GM19463 (cell line): ENCODE measurements at regions not wholly inside any gene's neighbourhood (a gene's known extent, or its start where the extent isn't known, plus 50 kb on each side); places are given as distances from the start of the nearest gene placed in this dataset.

Source experiments
- ATAC-seq: cut with Tn5 transposase; IDR thresholded peaks from one replicate; pipeline ENCODE4 v1.9.1; 2021; ENCODE audit warnings: mild to moderate bottlenecking, moderate library complexity; ENCODE audit not compliant: unreplicated experiment

DNA sequence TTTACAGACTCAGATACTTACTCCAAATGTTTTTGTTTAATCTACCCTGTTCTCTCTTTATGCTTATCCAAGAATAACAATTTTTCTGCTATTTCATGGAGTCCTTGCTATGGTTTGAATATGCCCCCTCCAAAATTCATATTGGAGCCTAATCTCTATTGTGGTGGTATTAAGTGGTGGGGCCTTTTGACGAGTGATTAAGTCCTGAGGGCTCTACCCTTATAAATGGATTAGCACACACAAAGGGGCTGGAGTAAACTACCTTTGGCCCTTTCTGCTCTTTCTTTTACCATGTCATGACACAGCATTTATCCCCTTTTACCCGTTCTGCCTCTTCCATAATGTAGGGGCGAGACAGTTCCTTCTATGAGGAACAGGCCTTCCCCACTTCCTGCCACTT is 285.5 kb downstream of the GASK1B start:
- no peak for ATAC-seq

GRCh38 chr4:157886645-157887044 is 286.2 kb downstream of the GASK1B start:
- no peak for ATAC-seq

- ATAC-seq, result no peak
Measured at GRCh38 chr4:157885811-157886210, 287.0 kb downstream of the GASK1B start.

DNA sequence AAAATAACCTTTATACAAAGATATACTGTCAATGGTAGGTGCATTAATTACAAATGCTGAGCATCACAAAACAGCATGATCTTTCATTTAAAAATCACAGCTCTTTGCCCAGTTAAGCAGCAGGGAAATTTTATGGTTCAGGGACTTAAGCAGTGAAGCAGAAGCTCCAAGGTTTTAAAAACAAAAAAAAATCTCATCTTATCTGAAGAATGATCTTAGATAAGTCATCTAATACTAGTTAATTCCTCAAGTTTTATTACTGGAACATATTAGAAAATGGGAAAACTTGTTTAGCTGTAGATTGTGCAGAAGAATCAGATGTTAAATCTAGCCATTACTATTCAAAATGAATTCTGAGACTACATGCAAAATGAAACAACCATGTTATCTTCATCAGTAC is 289.9 kb downstream of the GASK1B start:
- no peak for ATAC-seq

DNA sequence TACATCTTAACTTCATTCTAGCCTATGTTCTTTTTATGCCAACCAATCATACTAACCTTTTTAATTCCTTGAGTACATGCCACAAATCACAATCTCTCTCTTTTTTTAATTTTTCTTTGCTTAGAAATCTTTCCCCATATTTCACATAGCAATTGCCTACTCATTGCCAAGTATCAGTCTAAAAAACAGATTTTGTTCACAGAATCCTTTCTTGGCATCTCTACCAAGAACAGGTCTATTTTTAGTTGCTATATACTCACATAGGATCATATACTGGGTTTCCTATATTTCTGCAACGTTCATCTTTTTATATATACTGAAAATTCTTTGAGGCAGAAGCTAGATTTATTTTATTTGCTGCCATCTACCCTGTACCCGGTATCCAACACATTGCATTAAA is 292.1 kb downstream of the GASK1B start:
- ATAC-seq, result no peak

GRCh38 chr4:157854819-157855218 is 318.0 kb downstream of the GASK1B start:
- no peak for ATAC-seq

GRCh38 chr4:157840648-157841047 is 332.2 kb downstream of the GASK1B start:
- no peak for ATAC-seq

DNA sequence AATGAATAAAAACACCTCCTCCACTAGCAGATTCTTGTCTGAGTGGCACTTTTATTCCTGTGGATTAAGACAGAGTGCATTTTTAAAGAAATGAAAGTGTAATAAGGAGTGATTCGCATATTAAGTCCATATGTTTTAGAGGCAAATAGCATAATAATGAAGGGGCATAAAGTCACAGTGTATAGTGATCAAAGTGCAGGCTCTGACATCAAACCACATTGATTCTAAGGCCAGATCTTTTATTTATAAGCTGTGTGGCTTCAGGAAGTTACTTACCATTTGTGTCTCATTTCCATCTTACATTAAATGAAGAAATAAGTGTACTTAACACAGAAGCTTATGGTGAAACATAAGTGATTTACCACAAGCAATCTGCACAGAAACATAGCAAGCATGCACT is 332.8 kb downstream of the GASK1B start:
- ATAC-seq, result no peak

GRCh38 chr4:157838366-157838765 is 334.5 kb downstream of the GASK1B start:
- ATAC-seq, result no peak

DNA sequence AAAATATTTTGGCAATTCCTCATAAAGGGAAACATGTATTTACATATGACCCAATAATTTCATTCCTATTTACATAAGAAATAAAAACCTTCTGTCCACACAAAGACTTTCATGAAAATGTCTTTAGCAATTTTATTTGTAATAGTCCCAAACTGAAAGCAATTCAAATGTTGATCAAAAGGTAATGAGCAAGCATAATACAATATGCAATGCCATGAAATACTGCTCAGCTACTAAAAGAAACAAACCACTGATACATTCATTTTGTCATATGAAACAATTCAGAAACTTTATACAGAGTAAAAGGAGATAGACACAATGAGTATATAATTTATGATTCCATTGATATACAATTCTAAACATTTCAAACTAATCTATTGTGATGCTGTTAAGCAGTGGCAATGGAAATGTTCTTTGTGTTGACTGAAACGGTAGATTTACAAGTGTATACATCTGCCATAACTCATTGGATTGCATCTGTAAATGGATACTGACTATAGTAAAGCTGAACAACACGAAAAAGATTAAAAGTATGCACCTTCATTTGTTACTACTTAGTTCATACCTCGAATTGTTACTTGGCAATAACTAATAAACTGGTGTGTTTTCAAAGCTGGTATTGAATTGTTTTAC is 335.6 kb downstream of the GASK1B start:
- ATAC-seq, result no peak

DNA sequence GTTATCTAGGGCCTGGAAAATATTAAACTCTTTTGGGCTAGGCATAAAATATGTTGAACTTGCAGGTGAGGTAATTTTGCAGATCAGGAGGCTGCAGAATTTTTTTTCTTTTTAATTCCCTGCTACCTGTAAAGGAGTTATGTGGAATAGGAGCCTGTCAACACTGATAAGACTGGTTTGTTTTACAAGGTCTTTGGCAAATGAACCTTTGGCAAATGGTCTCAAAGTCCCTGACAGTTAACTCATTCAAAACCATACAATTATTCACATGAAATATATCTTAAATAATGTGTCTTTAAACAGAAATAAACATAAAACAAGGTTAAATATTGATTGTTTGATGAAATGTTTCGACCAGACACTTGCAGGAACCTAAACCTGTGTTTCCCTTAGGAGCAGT is 340.2 kb downstream of the GASK1B start:
- ATAC-seq, result no peak

DNA sequence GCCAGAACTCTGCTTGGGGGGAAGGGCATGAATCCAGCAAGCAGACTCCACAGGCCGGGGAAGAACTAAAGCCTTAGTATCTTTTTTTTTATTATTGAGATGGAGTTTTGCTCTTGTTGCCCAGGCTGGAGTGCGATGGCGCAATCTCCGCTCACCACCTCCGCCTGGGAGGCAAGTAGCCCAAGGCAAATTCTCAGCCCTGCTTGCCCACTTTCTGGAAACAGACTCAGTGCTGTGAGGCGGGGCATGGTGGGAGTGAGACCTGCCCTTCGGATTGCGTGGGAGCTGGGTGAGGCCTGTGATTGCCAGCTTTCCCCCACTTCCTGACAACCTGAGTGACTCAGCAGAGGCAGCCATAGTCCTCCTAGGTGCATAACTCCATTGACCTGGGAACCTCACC is 348.8 kb downstream of the GASK1B start:
- no peak for ATAC-seq

- no peak for ATAC-seq
Measured at GRCh38 chr4:157821814-157822213, 351.0 kb downstream of the GASK1B start.

GRCh38 chr4:157819693-157820464 is 352.9 kb downstream of the GASK1B start:
- no peak for ATAC-seq

DNA sequence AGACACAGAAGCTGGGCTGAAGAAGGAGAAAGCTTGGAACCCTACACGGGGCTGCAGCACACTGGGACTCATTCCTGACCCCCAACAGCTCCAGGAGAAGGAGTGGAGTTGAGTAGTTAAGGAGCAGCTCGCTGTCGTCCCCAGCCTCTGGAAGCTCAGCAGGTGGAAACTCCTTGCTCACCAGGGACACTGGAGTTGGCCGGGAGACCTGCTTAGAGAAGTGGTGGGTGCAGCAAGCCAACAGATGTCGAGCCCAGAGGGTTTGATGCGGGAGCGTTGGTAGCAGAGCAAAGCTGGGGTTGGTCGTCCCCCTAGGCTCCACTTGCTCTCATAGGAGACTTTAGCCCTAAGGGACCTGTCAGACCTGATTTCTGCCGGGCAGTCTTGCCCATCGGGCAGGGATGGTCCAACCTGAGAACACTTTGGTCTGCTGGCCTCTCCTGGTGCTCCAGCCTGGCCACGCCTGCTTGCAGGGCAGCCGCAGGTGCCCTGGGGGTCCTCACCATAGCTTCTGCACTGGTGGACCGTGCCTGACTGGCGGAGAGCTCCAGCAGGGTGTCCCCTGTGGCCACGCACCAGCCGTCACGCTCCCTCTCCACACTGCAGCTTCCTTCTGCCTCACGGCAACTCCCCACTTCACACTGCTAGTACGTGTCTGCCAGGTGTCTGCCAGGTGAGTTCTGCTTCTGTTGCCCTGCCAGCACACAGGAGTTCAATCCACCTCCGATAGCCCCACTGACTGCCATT is 353.7 kb downstream of the GASK1B start:
- ATAC-seq, result no peak

GRCh38 chr4:157810137-157810774 is 362.6 kb downstream of the GASK1B start:
- ATAC-seq, result no peak

DNA sequence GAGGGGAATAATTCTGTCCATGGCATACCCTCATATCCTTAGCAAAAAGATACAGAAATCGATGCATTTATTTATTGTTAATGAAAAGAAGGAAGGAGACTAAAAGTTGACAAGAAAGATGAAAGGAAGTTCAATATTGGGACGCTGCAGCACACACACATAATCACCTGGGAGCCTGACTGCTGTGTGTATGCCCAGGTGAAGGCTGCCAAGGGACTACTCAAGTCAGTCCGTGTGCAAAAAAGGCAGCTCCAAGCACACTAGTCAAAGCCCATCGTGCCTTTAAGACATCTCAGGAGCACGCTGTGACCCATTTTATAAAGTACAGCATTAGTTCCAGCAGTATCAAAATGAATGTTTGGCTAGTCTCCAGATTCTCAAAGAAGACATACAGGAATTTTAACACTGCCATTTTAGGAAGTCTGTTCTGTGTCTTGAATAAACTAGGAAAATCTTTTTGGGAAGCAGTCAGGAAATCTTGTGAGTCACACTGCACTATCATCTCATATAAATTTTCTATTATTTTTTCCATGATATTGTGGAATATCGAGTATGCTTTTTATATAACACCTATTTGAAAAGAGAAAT is 363.9 kb downstream of the GASK1B start:
- no peak for ATAC-seq

GRCh38 chr4:157806184-157806583 is 366.6 kb downstream of the GASK1B start:
- no peak for ATAC-seq

DNA sequence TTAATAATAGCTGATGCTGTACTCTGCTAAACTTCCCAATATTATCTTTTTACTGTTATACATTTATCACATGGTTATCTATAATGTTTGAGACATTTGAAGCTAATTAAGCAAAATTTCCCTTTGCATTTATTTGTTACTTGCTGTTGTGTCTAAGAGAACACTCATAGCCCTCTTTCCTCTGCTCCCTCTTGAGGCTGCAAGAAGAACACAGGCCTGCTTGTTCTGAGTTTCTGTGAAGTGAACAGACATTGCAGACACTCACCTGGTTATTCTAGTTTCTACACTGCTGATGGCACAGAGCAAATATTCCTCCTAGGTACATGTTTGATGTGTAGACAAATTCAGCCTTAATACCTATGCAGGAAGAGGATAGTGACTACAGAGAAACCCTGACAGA is 367.8 kb downstream of the GASK1B start:
- ATAC-seq, result no peak

DNA sequence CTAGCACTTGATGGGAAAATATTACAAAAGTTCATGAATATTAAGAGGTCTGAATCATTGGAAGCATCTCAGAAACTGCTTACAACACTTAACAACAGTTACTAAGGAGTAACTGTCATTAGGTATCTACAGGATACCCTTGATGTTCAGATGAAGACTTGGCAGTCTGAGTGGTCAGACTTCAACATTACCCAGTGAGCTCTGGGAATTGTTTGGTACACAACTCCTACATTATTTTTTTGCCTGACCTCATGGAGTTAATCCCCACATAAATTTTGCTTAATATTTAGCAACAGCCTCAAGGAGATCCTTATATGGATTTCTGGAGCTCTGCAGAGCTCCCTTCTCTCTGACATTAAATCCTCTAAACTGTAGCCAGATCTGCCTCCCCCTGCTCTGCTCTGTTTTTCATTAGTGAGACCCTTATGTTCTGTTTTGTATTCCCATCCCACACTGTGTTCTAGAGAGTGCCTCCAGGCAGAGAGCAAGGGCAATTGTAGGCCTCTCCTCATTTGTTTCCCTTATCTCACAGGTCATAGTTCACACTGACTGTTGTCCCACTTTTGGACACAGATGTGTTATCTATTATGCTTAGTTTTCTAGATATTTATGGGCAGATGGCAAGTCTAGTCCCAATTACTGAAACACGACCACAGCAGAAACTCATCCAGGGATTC is 368.8 kb downstream of the GASK1B start:
- no peak for ATAC-seq

DNA sequence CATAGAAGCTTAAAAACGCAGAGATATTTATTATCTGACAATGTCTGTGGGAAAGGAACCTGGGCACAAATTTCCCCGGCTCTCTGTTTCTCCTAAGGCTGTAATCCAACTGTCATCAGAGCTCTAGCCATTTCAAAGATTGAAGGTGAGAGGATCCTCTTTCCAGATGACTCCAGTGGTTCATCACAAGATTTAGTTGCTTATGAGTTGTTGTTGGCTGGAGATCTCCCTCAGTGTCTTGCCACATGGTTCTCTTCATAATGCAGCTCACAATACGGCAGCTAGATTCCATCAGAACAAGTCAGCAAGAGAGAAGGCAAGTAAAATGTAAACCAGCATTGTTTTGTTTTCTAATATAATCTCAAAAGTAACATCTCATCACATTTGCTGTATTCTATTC is 369.4 kb downstream of the GASK1B start:
- ATAC-seq, result no peak
